HL-60 (cell line): ENCODE measurements at regions not wholly inside any gene's neighbourhood (a gene's known extent, or its start where the extent isn't known, plus 50 kb on each side); places are given as distances from the start of the nearest gene placed in this dataset.

ENCODE experiments used
- CTCF ChIP-seq: IDR thresholded peaks from one replicate; pipeline ENCODE4 v1.5.1; 2011; ENCODE audit warnings: low read length, control low read depth, inconsistent platforms; ENCODE audit not compliant: insufficient read depth
- GABPA ChIP-seq: IDR thresholded peaks from 2 replicates; pipeline ENCODE4 v1.6.1; 2012; ENCODE audit warnings: low read depth
- POLR2AphosphoS5 ChIP-seq: IDR thresholded peaks from 2 replicates; pipeline ENCODE4 v1.6.1; 2012; ENCODE audit warnings: low read depth
- REST ChIP-seq: IDR thresholded peaks from 2 replicates; pipeline ENCODE4 v1.6.1; 2012; ENCODE audit warnings: low read depth; ENCODE audit not compliant: insufficient replicate concordance

- TF ChIP-seq GABPA = no peak
- no peak for TF ChIP-seq CTCF
- no peak for TF ChIP-seq REST
- no peak for TF ChIP-seq POLR2AphosphoS5
These were observed 58.3 kb upstream of the ALDH1B1 start for GRCh38 chr9:38334234-38334633.
